SIG-M5 treated with dmso at 0.1 percent for 504 hours (cell line): ENCODE measurements at regions not wholly inside any gene's neighbourhood (a gene's known extent, or its start where the extent isn't known, plus 50 kb on each side); places are given as distances from the start of the nearest gene placed in this dataset.

ENCODE experiments used
- DNase-seq: peaks from one replicate; lab custom pipeline; 2025; ENCODE audit not compliant: unreplicated experiment; lab: John Stamatoyannopoulos, UW

DNA sequence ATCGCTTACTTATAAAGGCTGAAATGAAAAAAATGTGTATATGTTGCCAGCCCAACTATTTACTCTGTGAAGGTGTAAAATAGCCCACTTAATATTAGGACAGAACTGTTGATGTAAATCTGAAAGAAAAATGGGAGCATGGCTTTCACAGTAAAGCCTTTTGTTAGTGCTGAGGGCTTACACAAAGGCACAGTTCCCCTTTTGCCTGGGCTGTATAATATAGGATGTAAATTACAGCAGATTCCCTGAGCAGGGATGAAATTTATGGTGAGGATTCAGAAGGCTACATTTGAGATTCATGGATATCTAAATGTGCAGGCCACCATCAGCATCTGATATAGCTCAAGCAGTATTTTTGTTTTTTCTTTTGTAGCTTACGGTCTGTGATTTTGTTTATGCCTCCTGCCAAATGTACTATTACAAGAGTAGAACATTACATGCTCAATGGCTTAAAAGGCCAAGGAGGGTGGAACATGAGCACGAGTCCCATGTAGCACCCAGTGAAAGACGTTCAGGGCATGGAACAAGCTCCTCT, 109.1 kb upstream of the ATP10A start:
- DNase-seq, result no peak

DNA sequence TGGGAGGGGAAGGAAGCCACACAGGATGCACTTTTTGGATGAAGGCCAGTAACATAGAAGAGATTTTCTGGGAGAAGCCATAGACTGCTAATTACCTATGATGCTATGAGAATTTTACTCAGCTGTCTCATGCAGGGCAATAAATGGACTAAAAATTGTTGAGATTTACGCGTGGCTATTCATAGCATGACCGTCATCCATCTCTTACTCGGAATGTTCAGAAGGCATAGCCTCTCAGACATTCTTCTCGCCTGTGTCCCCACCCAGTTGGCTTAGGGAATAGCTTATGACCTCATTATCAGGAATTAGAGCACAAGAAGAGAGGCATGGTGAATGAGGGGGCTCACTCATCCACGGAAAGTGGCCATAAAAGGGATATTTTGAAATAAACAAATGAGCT, 107.9 kb upstream of the ATP10A start:
- no peak for DNase-seq

DNA sequence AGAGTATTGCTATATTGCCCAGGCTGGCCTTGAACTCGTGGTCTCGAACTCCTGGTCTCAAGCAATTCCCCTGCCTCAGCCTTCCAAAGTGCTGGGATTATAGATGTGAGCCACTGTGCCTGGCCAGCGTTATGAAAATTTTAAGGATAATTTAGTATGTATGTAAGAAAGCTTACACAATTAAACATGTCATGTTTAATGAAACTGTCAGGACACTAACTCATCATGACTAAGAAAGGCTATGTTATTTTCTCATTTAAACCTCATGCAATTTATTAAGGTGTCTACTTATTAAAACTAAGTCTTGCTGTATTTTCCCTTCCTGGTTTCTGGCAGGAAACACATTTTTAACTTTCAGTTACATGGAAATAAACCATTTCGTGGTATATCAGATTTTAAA, 106.8 kb upstream of the ATP10A start:
- DNase-seq, result no peak

DNA sequence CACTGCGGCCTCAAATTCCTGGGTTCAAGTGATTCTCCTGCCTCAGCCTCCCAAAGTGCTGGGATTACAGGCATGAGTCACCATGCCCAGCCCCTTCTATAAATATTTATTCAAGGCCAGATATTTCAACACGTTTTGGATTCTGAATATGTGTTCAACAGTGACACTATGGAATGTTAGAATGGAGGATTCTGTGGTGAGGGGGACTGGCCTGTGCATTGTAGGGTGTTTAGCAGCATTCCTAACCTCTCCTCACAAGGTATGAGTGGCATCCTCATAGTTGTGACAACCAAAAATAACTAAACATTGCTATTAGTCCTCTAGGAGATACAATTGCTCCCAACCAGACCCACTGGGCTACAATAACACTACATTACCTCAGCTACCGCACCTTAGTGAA, 104.0 kb upstream of the ATP10A start:
- DNase-seq, result no peak

DNA sequence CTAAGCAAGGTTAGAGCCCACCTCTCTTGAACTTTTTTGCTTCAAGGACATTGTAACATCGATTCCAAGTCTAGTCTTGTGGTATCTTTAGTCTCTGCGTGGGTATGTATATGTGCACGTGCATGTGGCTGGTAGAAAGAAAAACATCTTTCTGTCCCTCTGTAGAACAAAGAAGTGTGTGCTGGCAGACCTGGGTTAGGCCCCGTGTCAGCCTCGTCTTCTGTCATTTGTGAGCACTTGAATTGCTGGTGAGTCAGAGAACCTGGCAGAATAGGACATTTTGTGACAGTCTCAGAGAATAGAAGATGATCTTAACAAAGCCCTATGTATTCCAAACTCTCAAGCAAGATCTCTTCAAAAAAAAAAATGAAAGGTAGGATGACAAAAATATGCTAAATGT, 102.2 kb upstream of the ATP10A start:
- no peak for DNase-seq

DNA sequence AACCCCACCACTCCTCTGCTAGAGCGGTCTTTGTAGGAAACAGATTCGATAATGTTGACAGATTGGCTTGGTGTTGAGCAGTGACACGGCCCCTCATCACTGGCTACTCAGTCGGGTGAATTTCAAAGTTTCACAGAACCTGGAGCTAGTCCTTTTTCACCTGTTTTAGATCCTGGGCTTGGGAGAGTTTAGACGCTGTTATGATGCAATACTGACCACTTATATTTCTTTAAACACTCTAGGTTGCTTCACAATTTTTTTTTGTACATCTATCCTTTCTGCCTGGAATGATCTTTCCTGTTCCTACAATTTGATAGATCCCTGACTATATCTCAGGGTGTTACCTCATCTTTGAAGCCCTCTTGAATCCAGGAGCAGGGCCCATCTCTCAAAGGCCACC, 97.1 kb upstream of the ATP10A start:
- no peak for DNase-seq

DNA sequence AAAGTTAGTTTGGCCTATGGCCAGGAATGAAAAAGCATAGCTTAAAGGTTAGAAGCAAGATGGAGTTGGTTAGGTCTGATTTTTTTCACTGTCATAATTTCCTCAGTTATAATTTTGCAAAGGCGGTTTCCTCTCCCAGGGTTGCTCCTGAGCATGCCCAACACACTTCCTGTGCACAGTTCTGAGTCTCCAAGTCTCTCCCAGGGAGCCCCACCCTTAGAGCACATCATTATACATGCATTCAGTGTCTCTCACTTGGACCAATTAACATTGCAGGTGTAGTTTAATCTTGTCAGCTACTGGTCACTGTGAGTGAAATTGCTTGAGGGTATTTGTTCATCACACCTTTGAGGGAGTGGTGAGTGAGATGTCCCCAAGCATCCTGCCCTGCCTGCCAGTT, 96.0 kb upstream of the ATP10A start:
- DNase-seq, result no peak

DNA sequence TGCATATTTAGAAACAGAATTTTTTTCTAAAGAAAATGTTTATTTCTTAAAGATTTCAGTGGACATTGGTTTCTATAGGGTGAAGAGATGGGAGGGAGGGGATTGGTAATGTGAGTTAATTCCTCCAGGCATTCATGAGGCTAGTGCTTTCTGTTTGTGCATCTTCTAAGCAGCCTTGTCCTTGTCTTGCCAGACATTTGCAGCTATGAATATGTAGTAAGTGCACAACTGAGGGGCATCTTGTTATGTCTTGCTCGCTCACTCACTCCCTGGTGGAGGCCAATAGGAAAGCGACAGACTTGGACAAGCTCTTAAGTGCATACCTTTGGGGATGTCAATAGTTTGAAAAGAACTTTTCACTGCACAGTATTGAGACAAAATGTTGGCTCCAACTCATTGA, 92.5 kb upstream of the ATP10A start:
- DNase-seq, result no peak

DNA sequence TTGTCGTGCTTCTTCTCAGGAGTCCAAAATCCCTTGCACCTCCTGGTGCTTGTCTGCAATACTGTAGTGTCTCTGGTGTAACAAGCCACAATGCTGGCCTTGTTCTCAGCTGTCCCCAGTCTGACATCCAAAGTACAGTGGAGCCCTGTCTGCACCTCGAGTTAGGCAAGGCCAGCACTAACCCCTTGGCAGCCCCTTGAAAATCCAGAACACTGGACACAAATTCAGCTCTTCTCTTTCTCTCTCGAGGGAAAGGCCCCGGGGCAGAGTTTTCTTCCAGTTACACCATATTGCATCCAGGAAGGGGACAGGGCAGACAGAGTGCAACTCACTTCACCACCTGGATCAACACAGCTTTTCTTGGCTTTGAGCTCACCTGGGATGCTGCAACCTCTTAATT, 91.3 kb upstream of the ATP10A start:
- DNase-seq, result no peak

DNA sequence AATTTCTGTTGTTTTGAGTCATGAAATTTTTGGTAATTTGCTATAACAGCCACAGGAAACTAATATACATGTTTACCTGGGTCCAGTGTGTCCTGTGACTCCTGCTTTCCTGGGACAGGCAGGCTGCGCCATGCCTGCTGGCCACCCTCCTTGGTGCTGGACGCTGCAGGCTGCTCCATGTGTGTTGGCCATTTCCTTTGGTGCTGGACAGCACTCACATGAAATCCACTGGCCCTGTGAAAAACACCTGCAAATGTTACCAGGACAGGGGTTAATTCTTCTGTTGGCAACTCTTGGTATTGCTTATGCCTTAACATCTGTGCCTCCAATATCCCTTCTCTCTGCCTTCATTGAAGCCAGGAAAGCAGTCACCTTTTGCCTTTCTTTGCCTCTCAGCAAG, 86.9 kb upstream of the ATP10A start:
- no peak for DNase-seq

DNA sequence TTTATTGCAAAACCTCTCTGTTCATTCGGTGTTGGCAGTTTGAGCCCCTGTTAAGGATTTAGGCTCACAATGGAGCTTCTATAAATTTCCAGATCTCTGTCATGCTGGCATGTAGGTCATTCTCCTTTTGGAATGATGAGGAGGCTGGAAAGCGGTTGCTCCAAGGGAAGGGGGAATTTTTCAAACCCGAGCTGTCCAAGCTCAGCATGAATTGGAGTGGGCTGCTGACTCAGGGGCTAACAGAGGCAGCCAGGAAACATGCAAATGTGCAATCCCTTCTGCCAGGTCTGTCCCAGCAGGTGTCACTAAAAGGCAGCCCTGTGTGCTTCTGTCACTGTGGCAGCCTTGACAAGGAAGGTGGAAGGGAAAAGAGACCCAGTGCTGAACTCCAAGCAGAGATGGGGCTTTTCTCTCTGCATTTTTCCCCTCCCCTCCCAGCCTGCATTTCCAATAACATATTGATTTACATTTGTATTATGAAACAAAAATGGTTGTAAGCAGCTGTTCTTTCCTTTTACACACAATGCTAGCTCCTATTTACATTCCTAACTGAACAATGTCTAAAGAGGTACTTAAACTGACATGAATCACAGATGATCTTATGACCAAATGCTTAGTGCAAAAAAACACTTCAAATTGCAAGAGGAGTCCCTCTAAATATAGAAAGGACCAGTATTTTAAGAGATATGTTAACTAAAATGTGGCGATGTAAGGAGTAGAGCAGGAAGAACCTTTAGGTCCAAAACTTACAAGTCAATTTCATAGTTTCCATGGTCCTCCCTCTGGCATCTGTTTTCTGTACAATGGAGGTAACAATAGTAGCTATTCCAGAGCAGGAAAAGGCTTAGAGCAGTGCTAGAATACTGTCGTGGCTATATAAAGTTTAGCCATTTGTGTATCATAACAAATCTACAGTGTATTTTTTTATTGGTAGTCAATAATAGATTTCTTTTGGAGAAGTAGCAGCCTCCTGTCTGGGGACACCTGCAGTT, 84.5 kb upstream of the ATP10A start:
- no peak for DNase-seq

DNA sequence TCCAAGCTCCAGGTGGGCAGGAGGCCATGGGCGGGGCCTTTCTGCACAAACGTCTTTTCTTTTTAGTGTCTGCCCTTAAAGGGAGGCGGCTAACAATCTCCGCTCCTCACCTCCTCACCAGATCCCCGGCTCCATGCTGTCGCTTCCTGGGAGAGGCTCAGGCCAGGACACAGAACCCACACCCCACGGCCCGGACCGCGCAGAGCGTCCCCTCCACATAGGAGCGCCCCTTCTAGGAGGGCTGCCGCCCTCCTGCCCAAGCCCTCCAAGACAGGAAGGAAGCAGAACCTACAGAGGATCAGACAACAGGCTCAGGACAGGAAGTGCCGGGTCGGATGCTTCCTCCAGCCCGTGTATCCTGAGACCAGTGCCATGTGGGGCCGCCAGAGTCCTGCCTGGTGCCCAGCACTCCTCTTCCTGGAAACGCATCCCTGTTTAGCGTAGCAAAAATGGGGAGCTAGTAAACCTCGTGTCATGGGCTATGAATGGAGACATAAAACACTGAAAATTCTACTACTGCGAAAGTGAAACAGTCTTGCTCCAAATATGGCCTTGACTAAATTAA, 83.2 kb upstream of the ATP10A start:
- no peak for DNase-seq

DNA sequence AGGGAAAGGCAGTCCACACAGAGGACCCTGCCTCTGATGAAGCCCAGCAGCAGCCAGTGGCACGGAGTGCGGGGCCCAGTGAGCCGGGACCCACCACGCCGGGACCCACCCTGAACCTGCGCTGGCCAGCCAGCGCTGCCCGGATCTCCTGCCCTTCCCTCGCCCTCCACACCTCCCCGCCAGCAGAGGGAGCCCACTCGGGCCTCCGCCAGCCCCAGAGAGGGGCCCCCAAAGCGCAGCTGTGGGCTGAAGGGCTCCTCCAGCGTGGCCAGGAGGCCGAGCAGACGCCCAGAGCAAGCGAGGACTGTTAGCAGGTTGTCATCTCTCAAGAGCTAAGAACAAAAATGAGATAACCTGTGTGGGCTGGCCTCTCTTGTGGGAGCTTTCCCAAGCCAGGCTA, 81.3 kb upstream of the ATP10A start:
- no peak for DNase-seq

DNA sequence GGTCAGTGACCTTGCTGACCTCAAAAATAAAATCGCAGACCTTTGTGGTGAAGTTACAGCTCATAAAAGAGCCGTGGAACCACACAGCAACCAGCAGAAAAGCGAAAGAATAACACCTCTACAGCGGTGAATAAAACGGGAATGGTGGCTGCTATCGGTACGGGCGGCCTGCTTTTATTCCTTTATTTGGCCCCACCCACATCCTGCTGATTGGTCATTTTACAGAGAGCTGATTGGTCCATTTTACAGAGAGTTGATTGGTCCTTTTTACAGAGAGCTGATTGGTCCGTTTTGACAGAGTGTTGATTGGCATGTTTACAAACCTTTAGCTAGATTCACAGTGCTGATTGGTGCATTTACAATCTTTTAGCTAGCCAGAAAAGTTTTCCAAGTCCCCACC, 80.7 kb upstream of the ATP10A start:
- DNase-seq, result no peak

DNA sequence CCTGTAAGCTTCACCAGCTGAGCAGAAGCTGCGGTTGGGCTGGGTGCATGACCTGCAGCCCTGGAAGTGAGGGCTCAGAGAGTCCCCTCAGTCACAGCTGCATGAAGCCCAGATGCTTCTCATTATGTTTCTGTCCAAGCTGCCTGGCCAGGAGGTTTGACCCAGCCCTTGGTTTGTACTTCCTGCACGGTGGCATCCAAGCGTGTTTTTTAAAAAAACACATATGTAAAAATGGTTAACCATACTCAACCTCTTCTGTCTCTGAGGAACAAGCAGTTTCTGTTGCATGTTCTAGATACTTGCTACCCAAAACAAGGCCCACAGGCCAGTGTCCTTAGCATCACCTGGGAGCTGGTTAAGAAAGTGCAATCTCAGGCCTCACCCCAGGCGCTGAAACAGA, 76.0 kb upstream of the ATP10A start:
- DNase-seq, result no peak

DNA sequence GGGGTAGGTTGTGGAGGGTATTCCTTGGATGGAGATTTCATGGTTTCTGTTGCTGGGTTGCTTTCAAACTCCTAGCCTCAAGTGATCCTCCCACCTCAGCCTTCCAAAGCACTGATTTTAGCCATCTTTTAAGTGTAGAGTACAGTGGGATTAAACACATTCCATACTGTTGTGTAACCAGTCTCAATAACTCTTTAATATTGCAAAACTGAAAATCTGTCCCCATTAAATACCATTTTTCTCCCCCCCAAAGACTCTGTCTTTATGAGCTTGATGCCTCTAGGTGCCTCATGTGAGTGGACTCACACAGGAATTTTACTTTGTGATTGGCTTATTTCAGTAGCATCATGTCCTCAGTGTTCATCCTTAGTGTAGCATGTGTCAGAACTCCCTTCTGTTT, 74.7 kb upstream of the ATP10A start:
- DNase-seq, result no peak

DNA sequence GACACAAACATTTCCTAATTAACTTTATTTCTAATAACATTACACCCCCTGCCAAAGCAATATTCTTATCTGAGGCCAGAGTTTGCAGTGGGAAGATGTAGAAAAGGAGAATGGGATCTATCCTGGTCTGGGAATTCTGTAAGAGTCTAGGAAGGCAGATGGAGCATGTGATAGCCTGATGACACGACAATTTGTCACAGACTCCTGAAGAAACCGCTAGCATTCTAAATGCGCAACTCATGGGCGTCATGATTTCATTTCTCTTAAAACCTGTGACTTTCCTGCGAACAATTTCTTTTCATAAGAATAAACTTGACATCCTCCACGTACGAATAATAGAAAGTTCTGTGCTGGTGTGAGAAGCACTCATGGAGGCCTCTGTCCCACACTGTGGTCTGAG, 72.9 kb upstream of the ATP10A start:
- DNase-seq, result no peak

DNA sequence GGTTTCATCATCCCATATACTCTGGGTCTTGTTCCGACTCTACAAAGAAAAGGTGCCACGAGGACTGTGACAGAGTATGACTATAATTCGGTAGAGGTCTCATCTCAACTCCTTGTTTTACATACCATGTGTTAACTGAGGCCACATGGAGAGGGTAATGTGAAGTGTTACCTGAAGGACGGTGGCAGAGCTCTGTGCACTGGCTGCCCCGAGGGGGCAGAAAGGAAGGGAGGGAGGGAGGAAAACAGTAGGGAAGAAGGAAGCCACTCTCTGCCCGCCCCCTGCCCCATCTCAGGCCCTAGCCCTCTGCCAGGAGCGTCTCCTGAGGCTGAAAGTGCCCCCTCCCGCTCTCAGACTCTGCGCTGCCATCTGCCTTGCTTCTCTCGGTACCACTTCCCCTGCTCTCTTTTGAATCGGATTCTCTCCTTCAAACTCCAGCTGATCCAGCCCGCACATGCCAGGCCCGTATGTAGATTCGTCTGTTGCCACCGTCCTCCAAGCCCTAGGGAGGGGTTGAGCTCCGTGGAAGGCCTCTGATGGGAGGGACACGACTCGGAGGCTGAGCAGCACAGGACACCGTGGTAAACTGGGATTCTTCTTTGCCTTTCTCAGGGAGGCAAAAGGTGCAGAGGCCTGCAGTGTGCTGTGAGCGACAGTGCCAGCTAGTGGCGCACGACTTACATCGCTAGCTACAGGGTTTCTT, 70.5 kb upstream of the ATP10A start:
- DNase-seq, result peak; percentile 3

DNA sequence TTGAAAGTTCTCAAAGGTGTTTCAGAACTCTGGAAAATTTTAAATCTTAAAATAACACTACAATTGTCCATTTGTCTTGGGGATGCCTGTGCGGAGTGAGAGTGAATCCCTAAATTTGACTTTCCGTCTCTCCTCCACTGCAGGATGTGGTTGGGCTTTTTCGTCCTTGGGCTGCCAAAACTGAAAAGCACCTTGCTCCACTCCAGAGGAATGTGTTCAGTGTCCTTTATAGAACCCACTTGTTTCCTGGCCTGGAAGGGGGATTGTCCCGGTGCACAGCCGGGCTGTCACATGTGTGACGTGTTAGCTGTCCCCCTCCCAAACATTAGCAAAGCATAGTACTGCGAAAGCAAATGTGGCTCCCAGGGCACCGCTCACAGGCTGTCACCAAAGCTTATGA, 69.6 kb upstream of the ATP10A start:
- no peak for DNase-seq

DNA sequence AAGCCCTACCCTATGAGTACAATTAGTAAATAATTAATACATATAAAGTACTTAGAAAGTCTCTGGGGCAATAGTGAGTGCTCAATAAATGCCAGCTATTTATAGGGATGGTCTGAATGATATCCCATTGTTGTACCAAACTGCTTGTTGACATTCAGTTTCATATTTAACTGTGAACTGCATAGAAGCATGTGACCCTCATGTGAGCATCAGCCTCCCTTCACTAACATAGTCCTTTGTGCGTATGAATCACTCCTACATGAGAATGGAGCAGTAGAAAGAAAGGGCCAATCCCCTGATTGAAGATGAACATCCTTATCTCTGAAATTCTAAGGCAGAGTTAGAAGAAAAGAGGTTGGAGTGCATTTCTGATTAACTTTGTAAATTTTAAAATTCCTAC, 68.7 kb upstream of the ATP10A start:
- no peak for DNase-seq

DNA sequence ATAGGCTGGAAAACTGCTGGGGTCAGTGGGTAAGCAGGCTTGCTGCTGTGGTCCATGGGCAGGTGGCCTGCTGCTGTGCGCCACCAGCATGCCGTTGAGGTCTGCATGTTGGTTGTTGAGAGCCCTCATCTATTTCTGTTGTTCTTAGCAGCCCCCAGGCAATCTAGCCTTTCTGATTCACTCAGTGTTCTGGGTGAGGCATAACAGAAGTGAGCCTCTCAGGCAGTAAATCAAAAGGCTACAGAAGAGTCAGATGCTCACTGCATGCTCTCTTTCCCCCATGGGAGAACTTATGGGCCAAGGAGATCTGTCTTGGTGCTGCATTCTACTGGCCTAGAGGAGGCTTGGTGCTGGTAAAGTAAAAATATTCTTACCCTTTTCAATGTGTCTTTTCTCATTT, 67.8 kb upstream of the ATP10A start:
- no peak for DNase-seq
